VCaP (cell line): ENCODE measurements at regions not wholly inside any gene's neighbourhood (a gene's known extent, or its start where the extent isn't known, plus 50 kb on each side); places are given as distances from the start of the nearest gene placed in this dataset.

ENCODE experiments used
- H3K27ac ChIP-seq: fragments of 450-650 bp; 2 replicates; pipeline ENCODE4 v1.5.1; 2017
- TF ChIP-seq, protein P1 (sequence below): fragments of 450-650 bp; conservative IDR thresholded peaks from 2 replicates; pipeline ENCODE4 v1.5.1; 2017; ENCODE audit warnings: mild to moderate bottlenecking, moderate library complexity

DNA sequence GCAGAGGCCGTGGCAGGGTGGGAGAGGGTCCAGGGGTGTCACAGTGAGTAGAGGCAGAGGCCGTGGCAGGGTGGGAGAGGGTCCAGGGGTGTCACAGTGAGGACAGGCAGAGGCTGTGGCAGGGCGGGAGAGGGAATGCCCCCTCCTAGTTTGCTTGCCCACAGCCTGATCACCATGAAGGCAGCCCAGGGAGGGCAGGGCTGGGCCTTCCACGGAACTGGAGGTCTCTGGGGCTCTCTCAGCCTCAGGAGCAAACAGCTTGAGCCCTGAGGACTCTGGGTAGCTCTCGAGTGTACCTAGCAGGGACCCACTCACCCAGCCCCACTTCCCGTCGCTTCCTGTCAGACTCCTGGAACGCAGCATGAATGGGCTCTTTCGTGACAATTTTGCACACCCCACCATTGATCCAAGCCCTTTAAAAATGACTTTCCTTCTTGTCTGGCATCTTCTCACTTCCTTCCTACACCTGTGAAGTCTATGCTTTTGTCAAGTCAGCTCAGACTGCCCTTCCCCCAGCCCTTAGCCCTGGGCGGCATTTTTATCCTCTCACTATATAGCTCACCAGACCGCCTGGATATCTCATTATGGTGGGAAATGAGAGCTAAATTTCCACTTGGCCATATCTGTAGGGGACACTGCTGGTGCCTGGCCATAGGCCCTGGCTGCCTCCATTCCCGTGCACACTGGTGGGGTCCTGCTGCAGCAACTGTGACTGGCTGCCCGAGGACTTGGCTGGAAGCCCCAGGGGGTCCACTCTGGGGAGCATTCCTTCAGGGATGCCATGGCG, 140.3 kb downstream of the CDC5L start:
- H3K27ac ChIP-seq: no peak overlapping the region
- TF ChIP-seq, protein P1, sequence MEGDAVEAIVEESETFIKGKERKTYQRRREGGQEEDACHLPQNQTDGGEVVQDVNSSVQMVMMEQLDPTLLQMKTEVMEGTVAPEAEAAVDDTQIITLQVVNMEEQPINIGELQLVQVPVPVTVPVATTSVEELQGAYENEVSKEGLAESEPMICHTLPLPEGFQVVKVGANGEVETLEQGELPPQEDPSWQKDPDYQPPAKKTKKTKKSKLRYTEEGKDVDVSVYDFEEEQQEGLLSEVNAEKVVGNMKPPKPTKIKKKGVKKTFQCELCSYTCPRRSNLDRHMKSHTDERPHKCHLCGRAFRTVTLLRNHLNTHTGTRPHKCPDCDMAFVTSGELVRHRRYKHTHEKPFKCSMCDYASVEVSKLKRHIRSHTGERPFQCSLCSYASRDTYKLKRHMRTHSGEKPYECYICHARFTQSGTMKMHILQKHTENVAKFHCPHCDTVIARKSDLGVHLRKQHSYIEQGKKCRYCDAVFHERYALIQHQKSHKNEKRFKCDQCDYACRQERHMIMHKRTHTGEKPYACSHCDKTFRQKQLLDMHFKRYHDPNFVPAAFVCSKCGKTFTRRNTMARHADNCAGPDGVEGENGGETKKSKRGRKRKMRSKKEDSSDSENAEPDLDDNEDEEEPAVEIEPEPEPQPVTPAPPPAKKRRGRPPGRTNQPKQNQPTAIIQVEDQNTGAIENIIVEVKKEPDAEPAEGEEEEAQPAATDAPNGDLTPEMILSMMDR: no peak

DNA sequence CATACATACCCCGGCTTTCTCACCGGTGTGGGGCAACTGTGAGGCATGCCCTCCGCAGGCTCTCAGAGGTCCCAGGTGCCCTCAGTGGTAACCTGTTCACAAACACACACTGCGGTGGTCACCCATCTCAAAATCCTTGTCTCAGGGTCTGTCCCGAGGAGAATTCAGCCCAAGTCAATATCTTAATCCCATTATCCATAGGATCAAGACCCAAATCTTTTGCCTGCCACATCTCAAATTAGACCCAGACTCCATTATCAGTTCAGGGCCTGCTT, 140.8 kb downstream of the CDC5L start:
- TF ChIP-seq, protein P1: no peak
- H3K27ac ChIP-seq: no peak overlapping the region

DNA sequence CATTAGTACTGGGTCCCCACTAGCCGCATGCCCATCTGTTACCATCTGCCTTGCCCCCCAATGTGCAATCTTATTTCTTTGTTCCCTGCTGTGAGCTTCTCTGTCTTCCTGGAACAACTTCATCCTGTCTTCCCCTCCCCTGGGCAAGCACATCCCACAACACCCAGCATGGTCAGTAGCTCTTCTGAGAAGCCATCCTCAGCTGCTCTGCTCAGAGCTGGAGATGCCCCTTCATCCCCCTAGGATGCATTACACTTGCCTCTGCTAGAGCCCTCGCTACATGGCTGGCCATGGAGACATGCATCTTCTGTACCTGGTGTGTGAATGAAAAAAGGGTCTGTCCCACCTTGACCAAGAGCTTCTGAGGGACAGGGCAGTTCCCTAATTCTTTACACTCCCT, 141.2 kb downstream of the CDC5L start:
- H3K27ac ChIP-seq: no peak overlapping the region
- TF ChIP-seq, protein P1: no peak

DNA sequence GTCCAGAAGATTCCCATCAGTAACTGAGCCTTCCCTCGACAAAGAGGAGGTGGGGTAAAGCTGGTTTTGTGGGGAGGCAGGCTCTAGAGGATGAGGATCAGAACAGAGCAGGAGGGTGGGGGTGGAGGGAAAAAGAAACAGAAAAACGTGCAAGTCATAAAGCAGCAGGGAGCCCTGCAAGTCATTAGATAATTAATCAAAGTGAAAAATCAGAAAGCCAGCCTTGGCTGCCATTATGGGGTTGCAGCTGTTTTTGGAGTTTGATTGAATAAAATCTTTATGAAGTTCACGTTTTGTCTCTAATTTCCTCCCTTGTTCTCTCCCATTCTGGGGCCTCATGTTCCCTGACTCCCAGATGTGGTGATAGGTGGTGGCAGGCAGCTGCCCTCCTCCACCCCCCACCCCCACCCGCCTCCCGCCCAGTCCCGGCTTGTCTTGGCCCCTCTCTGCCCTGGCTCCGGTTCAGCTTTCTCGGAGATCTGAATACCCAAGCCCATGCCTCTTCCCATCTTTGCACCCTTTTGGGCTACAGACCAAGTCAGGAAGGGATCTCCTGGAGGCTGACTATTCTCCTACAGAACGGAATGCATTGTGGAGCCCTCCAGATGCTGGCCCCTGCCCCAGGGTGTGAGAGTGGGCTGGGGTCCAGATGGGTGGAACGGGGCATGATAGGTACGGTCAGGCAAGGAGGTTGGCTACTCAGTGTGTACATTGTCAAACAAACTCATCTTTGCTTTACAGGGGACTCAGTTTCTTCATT, 141.8 kb downstream of the CDC5L start:
- TF ChIP-seq, protein P1: no peak
- H3K27ac ChIP-seq: no peak overlapping the region

DNA sequence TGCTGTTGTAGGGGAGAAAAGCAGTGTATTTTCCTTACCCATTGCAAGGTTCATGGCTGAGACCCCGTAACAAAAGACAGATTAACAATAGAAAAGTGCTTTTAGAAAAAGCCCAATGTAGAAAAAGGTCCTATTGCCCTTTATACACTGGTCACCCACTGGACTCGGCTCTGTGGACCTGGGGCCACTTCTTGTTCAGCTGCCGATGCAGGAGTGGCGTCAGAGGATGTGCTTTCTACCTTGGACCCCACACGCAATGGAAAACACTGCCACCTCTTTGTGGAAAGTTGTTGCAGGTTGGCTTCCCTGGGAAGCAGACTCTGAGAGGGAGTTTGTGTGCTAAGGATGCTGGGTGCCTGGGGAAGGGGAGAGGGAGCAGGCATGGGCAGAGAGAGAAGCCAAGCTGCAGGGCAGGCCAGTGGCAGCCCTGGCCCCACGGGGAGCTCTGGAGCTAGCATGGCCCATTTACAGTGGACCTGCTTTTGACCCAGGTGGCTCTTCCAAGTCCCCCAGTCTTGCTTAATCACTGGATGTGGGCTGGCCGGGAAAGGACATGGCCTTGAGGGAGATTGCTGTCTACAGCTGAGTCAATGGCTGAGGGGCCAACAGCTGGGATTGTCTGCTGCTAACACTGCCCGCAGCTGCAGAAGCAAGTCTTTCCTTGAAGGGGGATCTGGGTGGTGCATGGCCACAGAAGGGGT, 142.9 kb downstream of the CDC5L start:
- H3K27ac ChIP-seq: no peak overlapping the region
- TF ChIP-seq, protein P1: no peak

DNA sequence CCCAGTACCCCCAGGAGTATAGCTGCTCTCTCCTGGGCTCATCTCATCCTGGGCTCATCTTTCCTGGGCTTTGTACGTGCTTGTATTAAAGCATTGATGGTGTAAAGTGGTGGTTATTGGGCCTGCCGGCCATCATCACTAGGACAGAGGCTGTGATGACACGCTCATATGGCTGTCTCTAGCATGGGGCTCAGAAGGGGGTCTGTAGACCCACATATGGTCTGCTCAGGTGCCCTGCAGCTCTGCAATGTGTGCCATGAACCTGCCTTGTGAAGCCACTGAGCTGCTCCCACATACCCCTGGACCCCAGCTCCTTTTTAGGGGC, 143.4 kb downstream of the CDC5L start:
- TF ChIP-seq, protein P1: no peak

DNA sequence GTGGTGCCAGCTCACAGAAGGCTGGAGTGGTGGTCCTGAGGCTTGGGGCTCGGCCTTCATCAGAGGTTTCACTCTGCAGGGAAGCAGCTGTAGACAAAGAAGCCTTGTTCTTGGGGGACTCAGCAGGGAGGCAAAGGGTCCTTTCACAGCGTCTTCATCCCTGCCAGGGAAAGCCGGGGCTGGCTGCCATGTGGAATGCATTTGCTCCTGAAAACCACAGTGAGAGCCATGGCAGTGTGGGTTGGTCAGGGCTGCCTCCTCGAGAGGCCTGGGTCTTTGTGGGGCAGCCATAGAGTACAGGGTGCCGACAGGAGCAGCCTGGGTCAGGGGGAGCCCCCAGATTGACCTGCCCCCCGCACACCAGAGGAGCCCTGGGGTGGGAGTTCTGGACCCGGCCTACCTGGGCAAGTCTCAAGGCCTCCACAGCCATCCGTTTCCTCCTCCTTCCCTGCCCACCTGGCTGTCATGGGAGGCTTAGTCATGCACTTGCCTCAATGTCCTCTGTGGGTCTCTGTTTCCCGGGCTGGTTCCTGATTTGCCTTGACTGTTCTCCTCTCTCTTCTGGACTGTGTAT, 144.0 kb downstream of the CDC5L start:
- TF ChIP-seq, protein P1: no peak
- no peak overlapping the region for H3K27ac ChIP-seq

More for the DNA sequence above, 143.4 kb downstream of the CDC5L start:
- no peak overlapping the region for H3K27ac ChIP-seq
